H1 (cell line): ENCODE measurements at regions not wholly inside any gene's neighbourhood (a gene's known extent, or its start where the extent isn't known, plus 50 kb on each side); places are given as distances from the start of the nearest gene placed in this dataset.

Source experiments
- CTCF ChIA-PET: fragments of 300-600 bp; sonication (Branson Sonifier 250); formaldehyde crosslinking; loops from one replicate; lab custom pipeline; 2021; ENCODE audit not compliant: partially characterized antibody; lab: Charles Lee
- POLR2A ChIA-PET: fragments of 300-600 bp; sonication (Branson Sonifier 250); formaldehyde crosslinking; loops from one replicate; lab custom pipeline; 2021; ENCODE audit warnings: inconsistent platforms; ENCODE audit not compliant: partially characterized antibody; lab: Charles Lee
- DNase-seq, 2 experiments: peaks; one replicate each; pipeline versions ENCODE4 v3.0.0 to v3.0.0-alpha.2; 2010 to 2022; ENCODE audit warnings: low spot score in 2 of 2, low read depth in 1 of 2, mixed read lengths in 1 of 2
- FAIRE-seq: peaks from 2 replicates; lab custom pipeline; 2011; peaks lifted over from hg19 to GRCh38; lab: Jason Lieb, UNC
- H2AFZ ChIP-seq: 2 replicates; pipeline ENCODE4 v1.8.1; 2012; ENCODE audit warnings: low read length, inconsistent platforms
- H2AK5ac ChIP-seq: 2 replicates; pipeline ENCODE4 v1.6.1; 2013; ENCODE audit warnings: low read depth, low read length
- H2BK120ac ChIP-seq: replicated peaks from 2 replicates; pipeline ENCODE3; 2013; ENCODE audit warnings: low read depth, low read length, inconsistent platforms
- H2BK12ac ChIP-seq: 2 replicates; pipeline ENCODE4 v1.6.1; 2013; ENCODE audit warnings: low read depth, low read length
- H2BK15ac ChIP-seq: 2 replicates; pipeline ENCODE4 v1.6.1; 2013; ENCODE audit warnings: low read length
- H2BK20ac ChIP-seq: 2 replicates; pipeline ENCODE4 v1.6.1; 2013; ENCODE audit warnings: low read length
- H2BK5ac ChIP-seq: 2 replicates; pipeline ENCODE4 v1.6.1; 2013; ENCODE audit warnings: low read depth, low read length
- H3K14ac ChIP-seq: 2 replicates; pipeline ENCODE4 v1.6.1; 2013; ENCODE audit warnings: inconsistent platforms; ENCODE audit not compliant: insufficient read length
- H3K18ac ChIP-seq: 2 replicates; pipeline ENCODE4 v1.6.1; 2013; ENCODE audit warnings: low read length; ENCODE audit errors: extremely low read depth
- H3K23ac ChIP-seq: 2 replicates; pipeline ENCODE4 v1.6.1; 2013; ENCODE audit warnings: inconsistent platforms; ENCODE audit not compliant: insufficient read length
- H3K23me2 ChIP-seq: 2 replicates; pipeline ENCODE4 v1.6.1; 2013; ENCODE audit warnings: low read depth, low read length
- H3K27ac ChIP-seq: 2 replicates; pipeline ENCODE4 v1.6.1; 2011; ENCODE audit warnings: low read depth, low read length, inconsistent platforms
- H3K27me3 ChIP-seq, 4 experiments: replicated peaks in 1 of 4; 1 replicate in 1 of 4; 2 replicates in 3 of 4; pipeline versions ENCODE4 v1.6.1 to v1.8.1; 2011 to 2013; ENCODE audit warnings: low read length in 3 of 4, mild to moderate bottlenecking in 3 of 4, inconsistent platforms in 2 of 4, mixed read lengths in 2 of 4, moderate library complexity in 1 of 4; ENCODE audit not compliant: control insufficient read depth in 3 of 4, insufficient read depth in 3 of 4; ENCODE audit errors: extremely low read depth in 1 of 4
- H3K36me3 ChIP-seq, 4 experiments: 2 replicates each; pipeline versions ENCODE4 v1.6.1 to v1.8.1; 2011 to 2013; ENCODE audit warnings: mild to moderate bottlenecking in 4 of 4, low read length in 3 of 4, moderate library complexity in 2 of 4, control low read depth in 1 of 4, inconsistent platforms in 1 of 4; ENCODE audit not compliant: insufficient read depth in 4 of 4, control insufficient read depth in 2 of 4
- H3K4ac ChIP-seq: replicated peaks from 2 replicates; pipeline ENCODE3; 2013; ENCODE audit warnings: low read length, low read depth, mixed read lengths, inconsistent platforms; ENCODE audit not compliant: insufficient read length
- H3K4me1 ChIP-seq, 4 experiments: replicated peaks in 1 of 4; 1 replicate in 1 of 4; 2 replicates in 3 of 4; pipeline versions ENCODE4 v1.6.1 to v1.8.1; 2011 to 2013; ENCODE audit warnings: low read length in 3 of 4, inconsistent platforms in 2 of 4, mixed read lengths in 1 of 4; ENCODE audit not compliant: insufficient read depth in 4 of 4, control insufficient read depth in 3 of 4
- H3K4me2 ChIP-seq, 2 experiments: 2 replicates each; pipeline versions ENCODE4 v1.6.1 to v1.8.1; 2011 to 2013; ENCODE audit warnings: low read depth in 2 of 2, low read length in 2 of 2, control low read depth in 1 of 2, inconsistent platforms in 1 of 2, mild to moderate bottlenecking in 1 of 2; ENCODE audit not compliant: insufficient read depth in 1 of 2
- H3K4me3 ChIP-seq, 4 experiments: fragments of 200-600, 300-600 bp in 1 of 4; sonication (generic), shearing (Covaris generic), sonication (Bioruptor Twin) in 1 of 4; 2 replicates each; pipeline versions ENCODE4 v1.5.1 to v1.8.1; 2011 to 2016; ENCODE audit warnings: low read length in 4 of 4, low read depth in 3 of 4, control low read depth in 2 of 4, inconsistent platforms in 2 of 4, mild to moderate bottlenecking in 2 of 4, mixed read lengths in 1 of 4, moderate library complexity in 1 of 4; ENCODE audit not compliant: insufficient read depth in 2 of 4; ENCODE audit errors: extremely low read depth in 1 of 4
- H3K56ac ChIP-seq: replicated peaks from 2 replicates; pipeline ENCODE3; 2013; ENCODE audit warnings: low read depth, mild to moderate bottlenecking, mixed read lengths, low read length, inconsistent platforms; ENCODE audit not compliant: insufficient read length
- H3K79me1 ChIP-seq: 2 replicates; pipeline ENCODE4 v1.6.1; 2013; ENCODE audit warnings: low read depth, low read length, control low read depth
- H3K79me2 ChIP-seq, 2 experiments: 2 replicates each; pipeline versions ENCODE4 v1.6.1 to v1.8.1; 2012 to 2013; ENCODE audit warnings: low read length in 2 of 2, mild to moderate bottlenecking in 2 of 2, inconsistent platforms in 1 of 2; ENCODE audit not compliant: insufficient read depth in 2 of 2, control insufficient read depth in 1 of 2
- H3K9ac ChIP-seq, 4 experiments: replicated peaks in 1 of 4; 1 replicate in 1 of 4; 2 replicates in 3 of 4; pipeline versions ENCODE4 v1.6.1 to v1.8.1; 2011 to 2013; ENCODE audit warnings: low read depth in 3 of 4, low read length in 3 of 4, control low read depth in 2 of 4, mild to moderate bottlenecking in 2 of 4, moderate library complexity in 2 of 4, inconsistent platforms in 1 of 4; ENCODE audit errors: extremely low read depth in 1 of 4
- H3K9me3 ChIP-seq, 2 experiments: 2 replicates each; pipeline versions ENCODE4 v1.6.1 to v1.8.1; 2012 to 2013; ENCODE audit warnings: mild to moderate bottlenecking in 2 of 2, moderate library complexity in 2 of 2, control low read depth in 1 of 2, inconsistent platforms in 1 of 2, low read depth in 1 of 2, low read length in 1 of 2, mixed read lengths in 1 of 2; ENCODE audit not compliant: insufficient read depth in 2 of 2
- H4K20me1 ChIP-seq, 2 experiments: replicated peaks in 1 of 2; 2 replicates each; pipeline versions ENCODE3 to v1.8.1; 2011 to 2013; ENCODE audit warnings: inconsistent platforms in 2 of 2, low read length in 2 of 2, mild to moderate bottlenecking in 1 of 2; ENCODE audit not compliant: insufficient read depth in 2 of 2, control insufficient read depth in 1 of 2
- H4K5ac ChIP-seq: 2 replicates; pipeline ENCODE4 v1.6.1; 2013; ENCODE audit warnings: low read length, low read depth, mixed read lengths, inconsistent platforms; ENCODE audit not compliant: insufficient read length
- H4K8ac ChIP-seq: 2 replicates; pipeline ENCODE4 v1.8.0; 2013; ENCODE audit warnings: mild to moderate bottlenecking, moderate library complexity, low read length, inconsistent platforms; ENCODE audit not compliant: insufficient read depth; ENCODE audit errors: extremely low read depth
- H4K91ac ChIP-seq: replicated peaks from 2 replicates; pipeline ENCODE3; 2013; ENCODE audit warnings: low read length, mixed read lengths, inconsistent platforms; ENCODE audit not compliant: insufficient read length
- CREB1 ChIP-seq: IDR thresholded peaks from 2 replicates; pipeline ENCODE4 v1.6.1; 2012; ENCODE audit warnings: inconsistent platforms
- POLR2A ChIP-seq, 2 experiments: IDR thresholded peaks; 1 replicate in 1 of 2; 2 replicates in 1 of 2; pipeline ENCODE4 v1.6.1; 2011; ENCODE audit warnings: low read depth in 2 of 2, low read length in 2 of 2, mild to moderate bottlenecking in 2 of 2; ENCODE audit errors: control extremely low read depth in 1 of 2
- RFX5 ChIP-seq: IDR thresholded peaks from 2 replicates; pipeline ENCODE4 v1.6.1; 2011; ENCODE audit warnings: low read depth, low read length, improper control_type of control experiment, borderline replicate concordance
- YY1 ChIP-seq: IDR thresholded peaks from 2 replicates; pipeline ENCODE4 v1.6.1; 2011; ENCODE audit warnings: low read depth, mild to moderate bottlenecking, low read length
- WGBS, 2 experiments: shearing (Covaris generic) in 1 of 2; methylation state at CpG; one replicate each; pipeline versions ENCODE4 v1.1.6 to v1.1.7; 2013 to 2015; ENCODE audit warnings: low lambda C conversion rate in 2 of 2, mixed read lengths in 2 of 2, inconsistent platforms in 1 of 2, low coverage in 1 of 2, missing lambda C conversion rate in 1 of 2; ENCODE audit not compliant: insufficient replicate concordance in 2 of 2, insufficient coverage in 1 of 2, insufficient read length in 1 of 2; ENCODE audit errors: extremely low coverage in 1 of 2, missing lambda C conversion rate in 1 of 2; 5-methylcytosine and 5-hydroxymethylcytosine counted together

DNA sequence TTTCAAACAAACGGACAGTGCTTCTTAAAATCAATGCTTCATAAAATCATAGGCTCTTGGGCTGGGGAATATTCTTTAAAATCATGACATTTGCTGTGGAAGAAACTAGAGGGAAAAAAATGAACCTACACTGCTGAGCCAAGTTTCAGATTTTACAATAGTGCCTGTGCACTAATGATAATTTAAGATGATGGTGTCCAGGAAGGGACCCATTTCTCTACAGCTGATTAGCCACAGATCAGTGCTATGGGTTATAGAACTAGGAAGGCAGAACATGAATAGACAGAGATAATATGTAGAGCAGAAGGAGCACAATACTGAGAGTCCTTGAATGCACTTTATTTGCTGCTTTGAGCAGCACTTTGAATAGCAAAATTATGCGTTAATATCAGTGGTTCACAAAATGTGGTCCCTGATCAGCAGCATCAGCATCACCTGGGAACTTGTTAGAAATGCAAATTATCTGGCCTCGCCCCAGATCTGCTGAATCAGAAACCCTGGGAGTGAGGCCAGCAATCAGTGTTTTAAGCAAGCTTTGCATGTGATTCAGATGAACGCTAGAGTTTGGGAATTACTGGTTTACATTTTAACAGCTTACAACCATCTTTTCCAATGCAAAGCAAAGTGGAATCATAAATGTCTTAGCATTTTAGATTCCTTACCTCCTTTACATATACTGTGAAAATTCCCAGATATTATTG lies 135.8 kb upstream of the ANKRD28 start:
- Histone ChIP-seq H2BK15ac (no peak overlapping the region), H3K27me3 (no peaks in the 10 kb centered on the region), H3K9me3 (no peaks in the 10 kb centered on the region), H3K27ac (no peak overlapping the region), H4K20me1 (no peaks in the 10 kb centered on the region), H4K8ac (no peak overlapping the region), H2BK20ac (no peak overlapping the region), H3K14ac (no peak overlapping the region), H3K79me2 (no peaks in the 10 kb centered on the region), H3K56ac (no peak overlapping the region), H3K4me2 (no peak overlapping the region), H3K18ac (no peak overlapping the region), H3K23ac (no peak overlapping the region), H2AK5ac (no peak overlapping the region), H3K23me2 (no peaks in the 10 kb centered on the region), H3K36me3 (no peaks in the 10 kb centered on the region), H3K4me3 (no peak overlapping the region), H4K5ac (no peak overlapping the region), H3K9ac (no peak overlapping the region), H2BK5ac (no peak overlapping the region), H2BK12ac (no peak overlapping the region), H3K4me1 (peaks cover 0 to 3% (median 0%) of the 10 kb centered on the region in 4 experiments; a peak in 1 of 7 replicates), H4K91ac (no peak overlapping the region), H2BK120ac (no peak overlapping the region), H3K79me1 (no peaks in the 10 kb centered on the region), H3K4ac (no peak overlapping the region), H2AFZ (no peak overlapping the region)
- ChIA-PET CTCF (interaction anchor here (0.7 to 1.5 kb wide), 3 partner anchors 8 to 18 kb away, joined by 3 read pairs; no protein-coding TSS in a partner anchor), POLR2A (interaction anchor here (0.6 kb wide), 1 partner anchor 1547 kb away, joined by 3 read pairs; no protein-coding TSS in a partner anchor)
- no peak for FAIRE-seq
- DNase-seq, result no peak
- 82% methylated on average over 4 of the region's 4 CpGs; no CpG with 5 or more reads in 1 of the 2 experiments for WGBS, 2 experiments
- TF ChIP-seq YY1 (no peak), CREB1 (no peak), POLR2A (IDR thresholded peaks at IDR 0.05; ENCODE audit: control extremely low read depth in 1 of 2, low read depth in 2 of 2, low read length in 2 of 2) (no peak), RFX5 (no peak)
